ENCODE measurements at regions not wholly inside any gene's neighbourhood (a gene's known extent, or its start where the extent isn't known, plus 50 kb on each side); places are given as distances from the start of the nearest gene placed in this dataset.
"Not testable (repeated sequence)": the region's sequence is repeated elsewhere in the genome, so short reads cannot be mapped to it uniquely, and the experiment has no call there.

DNA sequence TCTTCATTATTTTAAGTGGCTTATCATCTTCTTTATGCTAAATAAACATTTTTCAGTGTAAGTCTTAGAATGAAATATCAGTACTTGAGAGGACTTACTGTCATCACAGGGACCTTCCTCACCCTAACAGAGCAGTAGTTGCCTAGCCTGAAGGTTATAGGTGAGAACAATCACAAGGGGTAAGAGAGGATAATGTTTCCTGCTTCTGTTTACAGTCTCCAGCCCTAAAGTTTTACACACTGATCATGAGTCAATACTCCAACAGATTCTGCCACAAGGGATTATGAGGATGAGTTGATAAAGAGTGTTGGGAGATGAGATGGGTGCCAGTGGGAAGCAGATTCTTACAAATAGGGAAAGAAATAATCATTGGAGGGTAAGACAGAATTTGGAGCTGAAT is 265.1 kb upstream of the DAB2 start:
- TF ChIP-seq, protein P1, sequence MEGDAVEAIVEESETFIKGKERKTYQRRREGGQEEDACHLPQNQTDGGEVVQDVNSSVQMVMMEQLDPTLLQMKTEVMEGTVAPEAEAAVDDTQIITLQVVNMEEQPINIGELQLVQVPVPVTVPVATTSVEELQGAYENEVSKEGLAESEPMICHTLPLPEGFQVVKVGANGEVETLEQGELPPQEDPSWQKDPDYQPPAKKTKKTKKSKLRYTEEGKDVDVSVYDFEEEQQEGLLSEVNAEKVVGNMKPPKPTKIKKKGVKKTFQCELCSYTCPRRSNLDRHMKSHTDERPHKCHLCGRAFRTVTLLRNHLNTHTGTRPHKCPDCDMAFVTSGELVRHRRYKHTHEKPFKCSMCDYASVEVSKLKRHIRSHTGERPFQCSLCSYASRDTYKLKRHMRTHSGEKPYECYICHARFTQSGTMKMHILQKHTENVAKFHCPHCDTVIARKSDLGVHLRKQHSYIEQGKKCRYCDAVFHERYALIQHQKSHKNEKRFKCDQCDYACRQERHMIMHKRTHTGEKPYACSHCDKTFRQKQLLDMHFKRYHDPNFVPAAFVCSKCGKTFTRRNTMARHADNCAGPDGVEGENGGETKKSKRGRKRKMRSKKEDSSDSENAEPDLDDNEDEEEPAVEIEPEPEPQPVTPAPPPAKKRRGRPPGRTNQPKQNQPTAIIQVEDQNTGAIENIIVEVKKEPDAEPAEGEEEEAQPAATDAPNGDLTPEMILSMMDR (IDR thresholded peaks at IDR 0.05; ENCODE audit: insufficient read depth, low read depth, low read length): no peak
- no peak for DNase-seq (ENCODE audit: low read depth)
- no peak overlapping the region for H3K4me3 ChIP-seq (ENCODE audit: low read depth, low read length)

DNA sequence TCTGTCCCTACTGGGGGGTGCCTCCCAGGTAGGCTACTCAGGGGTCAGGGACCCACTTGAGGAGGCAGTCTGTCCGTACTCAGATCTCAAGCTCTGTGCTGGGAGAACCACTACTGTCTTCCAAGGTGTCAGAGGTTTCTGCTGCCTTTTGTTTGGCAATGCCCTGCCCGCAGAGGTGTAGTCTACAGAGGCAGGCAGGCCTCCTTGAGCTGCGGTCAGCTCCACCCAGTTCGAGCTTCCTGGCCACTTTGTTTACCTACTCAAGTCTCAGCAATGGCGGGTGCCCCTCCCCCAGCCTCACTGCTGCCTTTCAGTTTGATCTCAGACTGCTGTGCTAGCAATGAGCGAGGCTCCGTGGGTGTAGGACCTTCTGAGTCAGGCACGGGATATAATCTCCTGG is 263.1 kb upstream of the DAB2 start:
- not testable (repeated sequence) for H3K4me3 ChIP-seq (ENCODE audit: low read depth, low read length); DNase-seq (ENCODE audit: low read depth)

DNA sequence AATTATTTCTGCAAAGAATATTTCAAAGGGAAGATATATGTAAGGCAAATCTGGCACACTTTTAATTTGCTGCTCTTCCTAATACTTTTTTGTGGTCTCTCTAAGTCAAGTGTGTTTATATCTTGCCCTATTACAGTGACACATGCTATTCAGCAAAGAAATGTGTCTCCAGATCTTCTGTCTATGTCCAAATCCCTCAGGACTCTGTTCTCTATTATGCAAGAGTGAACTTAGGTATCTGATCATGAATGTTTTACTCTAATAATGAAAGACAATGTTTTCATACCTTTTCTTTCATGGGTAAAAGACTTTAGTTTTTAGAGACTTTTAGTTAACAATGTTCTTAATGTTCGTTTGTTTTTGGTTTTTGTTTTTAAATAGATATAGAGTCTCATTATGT is 255.4 kb upstream of the DAB2 start:
- TF ChIP-seq, protein P1 (IDR thresholded peaks at IDR 0.05; ENCODE audit: insufficient read depth, low read depth, low read length): no peak
- no peak for DNase-seq (ENCODE audit: low read depth)
- H3K4me3 ChIP-seq (ENCODE audit: low read depth, low read length): no peak overlapping the region

DNA sequence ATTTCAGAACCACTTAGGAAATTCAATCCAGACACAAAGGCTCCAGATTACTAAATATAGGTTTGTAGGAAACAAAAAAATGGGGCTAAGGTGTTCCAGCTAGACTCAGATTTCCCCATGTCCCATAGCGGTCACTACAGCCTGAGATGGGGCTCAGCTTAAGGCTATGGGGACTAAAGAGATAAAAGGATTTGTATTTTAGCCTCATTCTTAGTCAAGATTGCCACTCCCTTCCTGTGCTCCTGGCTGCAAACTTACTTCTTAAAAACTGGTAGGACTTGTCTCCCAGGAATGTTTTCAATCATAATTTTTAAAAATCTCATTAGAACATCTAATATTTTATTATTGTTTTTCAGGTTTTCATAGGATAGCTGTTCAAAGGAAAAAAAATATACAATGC is 253.8 kb upstream of the DAB2 start:
- DNase-seq (ENCODE audit: low read depth): no peak
- no peak overlapping the region for H3K4me3 ChIP-seq (ENCODE audit: low read depth, low read length)
- TF ChIP-seq, protein P1 (IDR thresholded peaks at IDR 0.05; ENCODE audit: insufficient read depth, low read depth, low read length): no peak

DNA sequence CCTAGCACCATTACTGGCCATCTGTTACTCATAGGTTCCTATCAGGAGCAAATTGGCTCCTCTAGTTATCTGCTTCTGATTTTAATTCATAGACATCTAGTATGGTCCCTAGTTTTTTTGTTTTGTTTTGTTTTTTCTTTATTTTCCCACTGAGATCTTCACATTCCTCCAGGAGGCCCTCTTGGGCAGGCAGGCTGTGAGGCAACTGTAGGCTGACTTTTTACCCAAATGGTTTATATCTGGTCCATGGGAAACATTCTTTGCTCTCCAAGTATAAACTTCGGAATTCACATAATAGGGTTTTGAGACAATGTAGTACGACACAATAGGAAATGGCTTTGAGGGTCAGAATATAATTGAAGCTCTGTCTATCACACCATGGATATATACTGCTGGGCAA is 250.9 kb upstream of the DAB2 start:
- TF ChIP-seq, protein P1 (IDR thresholded peaks at IDR 0.05; ENCODE audit: insufficient read depth, low read depth, low read length): no peak
- DNase-seq (ENCODE audit: low read depth): peak; percentile 18
- H3K4me3 ChIP-seq (ENCODE audit: low read depth, low read length): no peak overlapping the region

DNA sequence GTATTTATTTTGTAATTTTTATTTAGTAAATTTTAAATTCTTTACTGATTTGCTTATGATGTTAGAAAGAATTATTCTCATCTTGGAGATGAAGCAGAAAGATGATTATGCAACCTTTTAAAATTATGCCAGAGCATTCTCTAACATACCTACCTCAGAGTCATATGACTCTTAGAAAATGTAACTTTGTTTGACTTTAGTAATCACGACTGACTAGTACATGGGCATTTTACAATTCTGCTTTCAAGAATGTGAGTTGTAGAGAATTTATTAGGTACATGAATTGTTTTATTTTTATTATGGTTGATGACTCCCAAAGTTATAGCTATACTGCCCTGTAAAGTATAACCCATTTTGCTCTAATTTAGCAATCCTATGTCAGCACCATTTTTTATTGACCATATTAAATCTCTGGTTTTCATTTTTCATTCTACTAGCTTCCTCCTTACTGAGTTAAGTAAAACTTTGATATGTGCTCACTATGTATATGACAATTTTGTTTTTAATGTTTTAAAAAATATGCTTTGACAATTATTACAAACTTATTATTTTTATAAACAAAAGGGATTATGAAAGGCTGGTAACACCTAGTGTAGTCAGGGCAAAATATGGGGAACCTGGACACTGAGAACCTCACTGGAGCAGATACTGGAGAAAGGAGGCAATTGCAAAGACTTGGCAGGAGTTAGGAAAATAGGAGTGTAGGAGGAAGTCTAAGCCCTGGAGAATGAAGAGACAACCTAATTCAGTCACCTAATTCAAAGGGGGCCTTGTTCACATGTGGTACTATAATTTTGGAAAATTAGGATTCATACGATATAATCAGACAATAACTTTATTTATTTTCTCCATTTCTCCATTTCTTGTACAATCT is 249.7 kb upstream of the DAB2 start:
- no peak for DNase-seq (ENCODE audit: low read depth)
- no peak overlapping the region for H3K4me3 ChIP-seq (ENCODE audit: low read depth, low read length)
- TF ChIP-seq, protein P1 (IDR thresholded peaks at IDR 0.05; ENCODE audit: insufficient read depth, low read depth, low read length): no peak

DNA sequence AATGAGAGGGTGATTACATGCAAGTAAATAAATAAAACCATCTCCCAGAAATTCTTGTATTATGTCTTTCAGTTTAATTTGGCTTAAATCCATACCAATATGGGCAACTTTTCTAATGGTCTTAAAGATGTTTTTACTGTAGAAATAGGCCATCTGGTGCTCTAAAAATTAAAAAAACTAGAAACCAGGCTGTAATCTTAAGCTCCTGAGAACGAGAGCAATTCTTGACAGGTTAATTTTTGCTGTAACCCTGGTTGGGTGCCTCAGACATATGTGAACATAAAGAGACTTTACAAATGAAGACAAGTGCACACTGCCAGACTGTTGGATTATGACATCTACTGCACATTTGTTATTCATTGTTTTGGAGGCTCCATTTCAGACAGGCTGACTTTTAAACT is 246.8 kb upstream of the DAB2 start:
- H3K4me3 ChIP-seq (ENCODE audit: low read depth, low read length): no peak overlapping the region
- TF ChIP-seq, protein P1 (IDR thresholded peaks at IDR 0.05; ENCODE audit: insufficient read depth, low read depth, low read length): no peak
- DNase-seq (ENCODE audit: low read depth): no peak
